ENCODE measurements at regions not wholly inside any gene's neighbourhood (a gene's known extent, or its start where the extent isn't known, plus 50 kb on each side); places are given as distances from the start of the nearest gene placed in this dataset.

- Histone ChIP-seq H3K27me3 (ENCODE audit: control insufficient read depth in 2 of 2, insufficient read depth in 2 of 2, low read length in 2 of 2) (no peaks in the 10 kb centered on the region), H3K4me2 (replicated peaks; ENCODE audit: extremely low read depth, low read length, poor library complexity, severe bottlenecking) (no peak overlapping the region), H3K4me3 (replicated peaks in 1 of 3; ENCODE audit: low read depth in 2 of 3, low read length in 3 of 3) (no peak overlapping the region), H3K27ac (ENCODE audit: low read depth in 1 of 2, low read length in 2 of 2) (no peak overlapping the region), H2AFZ (ENCODE audit: insufficient read depth, low read depth, low read length, poor library complexity, severe bottlenecking) (no peak overlapping the region), H3K9ac (ENCODE audit: insufficient read depth, low read length, poor library complexity, severe bottlenecking) (no peak overlapping the region), H3K4me1 (ENCODE audit: control insufficient read depth in 1 of 2, insufficient read depth in 2 of 2, low read length in 2 of 2) (no peaks in the 10 kb centered on the region), H4K20me1 (ENCODE audit: insufficient read depth, low read length) (no peaks in the 10 kb centered on the region), H3K9me3 (replicated peaks in 1 of 2; ENCODE audit: control insufficient read depth in 1 of 2, insufficient read depth in 1 of 2, low read length in 2 of 2) (peaks cover 0 to 10% of the 10 kb centered on the region in 2 donors), H3K79me2 (ENCODE audit: insufficient read depth, low read length) (no peaks in the 10 kb centered on the region), H3K36me3 (replicated peaks in 1 of 2; ENCODE audit: control insufficient read depth in 1 of 2, insufficient read depth in 2 of 2, low read length in 2 of 2) (no peaks in the 10 kb centered on the region)
- no peaks in the 10 kb centered on the region for H3K36me3 Mint-ChIP-seq
- WGBS (ENCODE audit: insufficient coverage), result no CpG with 5 or more reads among the region's 2 CpGs
- H3K9me3 Mint-ChIP-seq, result peaks cover 7 to 18% (median 10%) of the 10 kb centered on the region in 7 donors
- H3K27ac Mint-ChIP-seq, result no peak overlapping the region
- H3K27me3 Mint-ChIP-seq (ENCODE audit: low read depth in 3 of 3), result peaks cover 0 to 1% (median 0%) of the 10 kb centered on the region in 3 donors
- no peak for DNase-seq
- no peak for TF ChIP-seq CTCF (IDR thresholded peaks at IDR 0.05)
- no peak overlapping the region for H3K4me3 Mint-ChIP-seq
- H3K4me1 Mint-ChIP-seq, result peaks cover 5% of the 10 kb centered on the region
- intact Hi-C loops (cut with micrococcal nuclease), result no loop called here
Observed at GRCh38 chr12:61911113-61911512, 349.1 kb upstream of the USP15 start.

- Mint-ChIP-seq H3K36me3 (no peaks in the 10 kb centered on the region), H3K4me3 (no peak overlapping the region), H3K27ac (no peak overlapping the region), H3K27me3 (ENCODE audit: low read depth in 3 of 3) (peaks cover 0 to 1% (median 1%) of the 10 kb centered on the region in 3 donors), H3K4me1 (peaks cover 5% of the 10 kb centered on the region), H3K9me3 (peaks cover 0 to 6% (median 0%) of the 10 kb centered on the region in 7 donors)
- WGBS (ENCODE audit: insufficient coverage), result no CpG with 5 or more reads among the region's 3 CpGs
- no peaks in the 10 kb centered on the region for H3K79me2 ChIP-seq (ENCODE audit: insufficient read depth, low read length)
- intact Hi-C loops (cut with micrococcal nuclease), result no loop called here
- H3K9ac ChIP-seq (ENCODE audit: insufficient read depth, low read length, poor library complexity, severe bottlenecking), result no peak overlapping the region
- H2AFZ ChIP-seq (ENCODE audit: insufficient read depth, low read depth, low read length, poor library complexity, severe bottlenecking), result no peak overlapping the region
- H3K4me1 ChIP-seq (ENCODE audit: control insufficient read depth in 1 of 2, insufficient read depth in 2 of 2, low read length in 2 of 2), result no peaks in the 10 kb centered on the region
- H3K36me3 ChIP-seq (replicated peaks in 1 of 2; ENCODE audit: control insufficient read depth in 1 of 2, insufficient read depth in 2 of 2, low read length in 2 of 2), result no peaks in the 10 kb centered on the region
- no peak overlapping the region for H3K27ac ChIP-seq (ENCODE audit: low read depth in 1 of 2, low read length in 2 of 2)
- no peak overlapping the region for H3K4me3 ChIP-seq (replicated peaks in 1 of 3; ENCODE audit: low read depth in 2 of 3, low read length in 3 of 3)
- H4K20me1 ChIP-seq (ENCODE audit: insufficient read depth, low read length), result no peaks in the 10 kb centered on the region
- H3K27me3 ChIP-seq (ENCODE audit: control insufficient read depth in 2 of 2, insufficient read depth in 2 of 2, low read length in 2 of 2), result no peaks in the 10 kb centered on the region
- no peaks in the 10 kb centered on the region for H3K9me3 ChIP-seq (replicated peaks in 1 of 2; ENCODE audit: control insufficient read depth in 1 of 2, insufficient read depth in 1 of 2, low read length in 2 of 2)
- peak; percentile 33 to 58 (median 50) for DNase-seq
- H3K4me2 ChIP-seq (replicated peaks; ENCODE audit: extremely low read depth, low read length, poor library complexity, severe bottlenecking), result no peak overlapping the region
- no peak for TF ChIP-seq CTCF (IDR thresholded peaks at IDR 0.05)
Observed at GRCh38 chr12:61915420-61915819, 344.8 kb upstream of the USP15 start.

Measured in CD14-positive monocyte (primary cell).